Midbrain (tissue), 1 donor: ENCODE measurements at regions not wholly inside any gene's neighbourhood (a gene's known extent, or its start where the extent isn't known, plus 50 kb on each side); places are given as distances from the start of the nearest gene placed in this dataset.

ENCODE experiments used
- DNase-seq: peaks from one replicate; lab custom pipeline; 2025; lab: John Stamatoyannopoulos, UW

- DNase-seq = no peak
Measured at GRCh38 chr3:165455793-165456192, 259.6 kb upstream of the SLITRK3 start.

DNA sequence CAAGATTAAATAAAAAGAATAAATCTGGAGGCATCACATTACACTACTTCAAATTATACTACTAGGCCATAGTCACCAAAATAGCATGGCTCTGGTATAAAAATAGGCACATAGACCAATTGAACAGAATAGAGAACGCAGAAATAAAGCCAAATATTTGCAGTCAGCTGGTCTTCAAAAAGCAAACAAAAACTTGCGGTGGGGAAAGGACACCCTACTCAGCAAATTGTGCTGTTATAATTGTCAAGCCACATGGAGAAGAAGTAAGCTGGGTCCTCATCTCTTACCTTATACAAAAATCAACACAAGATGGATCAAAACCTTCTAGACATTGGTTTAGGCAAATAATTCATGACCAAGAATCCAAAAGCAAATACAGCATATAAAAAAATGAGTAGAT, 259.2 kb upstream of the SLITRK3 start:
- DNase-seq = no peak

GRCh38 chr3:165451371-165452070, 255.3 kb upstream of the SLITRK3 start:
- DNase-seq = no peak

GRCh38 chr3:165446555-165446954, 250.4 kb upstream of the SLITRK3 start:
- DNase-seq = no peak

GRCh38 chr3:165444745-165445144, 248.6 kb upstream of the SLITRK3 start:
- no peak for DNase-seq

- no peak for DNase-seq
Measured at GRCh38 chr3:165443664-165444063, 247.5 kb upstream of the SLITRK3 start.

DNA sequence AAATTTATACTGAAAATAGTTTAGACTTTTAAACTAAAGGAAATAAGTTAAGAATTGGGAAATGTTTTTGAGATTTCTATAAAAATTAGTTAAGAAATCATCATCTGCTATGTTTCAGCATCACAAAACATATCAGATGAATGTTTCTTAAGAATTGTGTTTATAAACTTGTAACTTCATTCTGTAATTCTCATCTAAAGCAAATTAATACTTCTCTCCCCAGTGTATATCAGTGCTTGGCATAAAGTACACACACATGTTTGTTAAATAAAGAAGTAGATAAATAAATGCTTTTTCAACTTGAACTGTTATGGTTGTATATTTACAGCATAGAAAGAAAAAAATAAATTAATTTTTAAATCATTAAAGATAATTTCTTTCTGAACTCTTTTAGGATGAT, 245.9 kb upstream of the SLITRK3 start:
- DNase-seq = no peak

DNA sequence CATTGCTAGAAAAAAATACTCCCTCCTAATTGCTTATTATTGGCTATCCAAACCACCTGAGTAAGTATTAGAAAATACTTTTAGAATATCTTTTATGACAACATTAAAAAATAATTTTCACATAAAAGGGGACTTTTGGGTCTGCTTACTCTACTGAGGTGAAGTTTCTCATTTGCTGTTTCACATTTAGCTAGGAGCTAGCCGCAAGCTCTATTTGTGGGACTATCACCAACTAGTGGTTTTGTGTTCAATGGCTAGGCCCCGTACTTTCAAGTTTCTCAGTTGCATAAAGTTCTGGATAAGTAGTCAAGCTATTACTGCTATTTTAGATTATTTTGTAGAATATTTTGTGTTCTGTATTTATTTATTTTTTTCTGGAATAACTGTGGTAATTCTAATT, 244.2 kb upstream of the SLITRK3 start:
- DNase-seq = no peak

- DNase-seq = no peak
Measured at GRCh38 chr3:165439765-165440164, 243.6 kb upstream of the SLITRK3 start.

DNA sequence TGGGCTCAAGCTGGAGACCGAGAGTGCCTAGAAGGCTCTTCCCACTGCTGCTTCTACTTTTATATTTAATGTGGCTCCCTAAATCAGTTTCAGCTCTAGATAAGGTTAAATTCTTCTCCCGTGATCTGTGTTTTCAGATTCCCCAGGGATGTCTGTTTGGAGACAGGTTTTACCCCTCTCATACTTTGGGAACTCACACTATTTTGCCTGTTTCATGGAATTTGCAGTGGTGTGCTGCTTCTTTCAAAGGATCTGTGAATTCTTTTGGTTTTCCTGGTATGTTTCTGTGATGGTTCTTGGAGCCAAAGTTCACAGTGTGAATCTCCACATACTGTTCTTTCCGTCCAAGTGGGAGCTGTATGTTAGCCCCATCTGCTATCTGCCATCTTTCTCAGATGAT, 238.3 kb upstream of the SLITRK3 start:
- DNase-seq = no peak

- DNase-seq = no peak
Measured at GRCh38 chr3:165406425-165406824, 210.2 kb upstream of the SLITRK3 start.

GRCh38 chr3:165404357-165405027, 208.3 kb upstream of the SLITRK3 start:
- DNase-seq = no peak

DNA sequence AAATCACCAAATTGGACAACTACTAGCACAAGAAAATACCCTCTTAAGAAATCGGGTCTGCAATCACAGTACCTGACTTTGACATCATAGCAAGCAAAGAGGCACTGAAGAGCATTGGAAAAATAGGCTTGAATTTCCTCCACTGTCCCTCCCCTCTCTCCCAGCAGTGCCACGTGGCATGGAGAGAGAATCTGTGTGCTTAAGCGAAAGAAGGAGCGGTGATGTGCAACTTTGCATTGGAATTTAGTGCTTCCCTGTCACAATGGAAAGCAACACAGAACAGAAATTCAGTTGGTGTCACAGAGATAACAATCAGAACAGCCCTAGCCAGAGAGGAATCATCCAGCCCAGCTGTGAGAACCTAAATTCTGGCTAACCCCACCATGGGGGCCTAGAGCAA, 207.5 kb upstream of the SLITRK3 start:
- no peak for DNase-seq

DNA sequence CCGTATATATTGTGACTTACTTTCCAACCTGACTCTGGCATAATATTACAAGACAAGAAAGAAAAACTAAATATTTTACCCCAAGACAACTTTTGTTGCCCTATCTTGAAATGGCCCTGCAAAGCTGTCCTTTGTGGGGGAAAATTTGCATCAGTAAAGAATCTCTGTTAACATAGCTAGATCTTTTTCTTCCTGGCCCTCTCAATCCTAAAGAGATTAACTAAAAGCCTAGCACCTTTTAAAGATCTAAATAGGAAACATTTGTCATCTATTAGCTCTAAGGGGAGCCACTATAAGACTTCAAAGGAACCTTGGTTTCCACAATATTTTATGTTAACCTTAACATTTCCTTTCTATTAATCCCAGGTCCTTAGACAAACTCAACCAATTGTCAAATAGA, 199.0 kb upstream of the SLITRK3 start:
- no peak for DNase-seq

- DNase-seq = no peak
Measured at GRCh38 chr3:165393461-165393860, 197.3 kb upstream of the SLITRK3 start.

DNA sequence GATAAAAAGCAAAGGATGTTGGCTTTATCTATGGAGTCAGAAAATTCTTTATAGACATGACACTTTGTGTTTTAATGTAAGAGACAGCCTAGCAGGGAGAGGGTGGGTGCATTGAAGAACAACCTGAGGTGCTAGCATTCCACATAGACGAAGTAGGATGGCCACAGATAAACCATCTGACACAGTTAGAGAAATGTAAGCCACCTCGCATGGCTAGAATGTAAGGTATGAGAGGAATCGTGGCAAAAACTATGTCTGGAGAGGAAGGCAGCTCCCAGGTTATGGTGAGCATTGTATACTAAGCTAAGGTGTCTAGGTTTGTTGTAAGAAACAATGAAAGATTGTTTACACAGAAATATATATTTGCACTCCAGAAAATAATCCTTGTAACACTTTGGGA, 194.0 kb upstream of the SLITRK3 start:
- no peak for DNase-seq

GRCh38 chr3:165389653-165390052, 193.5 kb upstream of the SLITRK3 start:
- DNase-seq = no peak

DNA sequence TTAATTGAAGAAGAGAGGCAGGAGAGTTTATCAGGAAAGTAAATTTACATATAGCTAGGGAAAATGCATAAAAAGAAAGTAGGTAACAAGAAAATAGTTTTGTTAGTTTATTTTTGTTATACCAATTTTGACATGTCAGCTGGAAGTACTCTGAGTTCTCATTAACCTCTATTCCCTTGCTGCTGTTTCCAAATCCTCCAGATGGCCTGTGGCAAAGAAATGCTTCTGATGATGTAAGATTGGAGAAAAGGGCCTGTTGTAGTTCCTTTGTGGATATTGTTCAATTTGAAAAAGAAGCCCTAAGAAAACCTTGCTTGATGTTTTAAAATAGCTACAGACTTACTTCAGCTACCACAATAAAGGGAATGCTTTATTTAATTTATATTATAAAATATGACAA, 192.9 kb upstream of the SLITRK3 start:
- peak; percentile 14 for DNase-seq

DNA sequence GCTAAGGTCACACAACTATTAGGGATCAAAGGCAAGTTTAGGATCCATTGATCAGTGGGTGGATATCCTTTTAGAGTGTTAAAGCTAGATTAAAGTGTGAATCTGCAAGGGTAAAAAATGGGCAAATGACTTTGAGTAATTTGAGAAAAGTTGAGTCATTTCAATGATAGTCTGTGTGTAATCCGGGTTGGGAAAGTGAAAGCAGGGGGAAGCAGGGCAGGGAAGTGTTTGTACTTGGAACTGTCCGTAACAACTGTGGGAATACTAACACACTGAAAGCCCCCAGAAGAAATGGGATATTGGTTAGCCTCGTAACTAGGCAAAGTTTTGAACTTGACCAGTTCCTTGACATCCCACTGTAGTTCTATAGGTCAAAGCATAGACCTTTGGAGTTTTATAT, 187.2 kb upstream of the SLITRK3 start:
- no peak for DNase-seq

GRCh38 chr3:165382672-165383071, 186.5 kb upstream of the SLITRK3 start:
- no peak for DNase-seq

DNA sequence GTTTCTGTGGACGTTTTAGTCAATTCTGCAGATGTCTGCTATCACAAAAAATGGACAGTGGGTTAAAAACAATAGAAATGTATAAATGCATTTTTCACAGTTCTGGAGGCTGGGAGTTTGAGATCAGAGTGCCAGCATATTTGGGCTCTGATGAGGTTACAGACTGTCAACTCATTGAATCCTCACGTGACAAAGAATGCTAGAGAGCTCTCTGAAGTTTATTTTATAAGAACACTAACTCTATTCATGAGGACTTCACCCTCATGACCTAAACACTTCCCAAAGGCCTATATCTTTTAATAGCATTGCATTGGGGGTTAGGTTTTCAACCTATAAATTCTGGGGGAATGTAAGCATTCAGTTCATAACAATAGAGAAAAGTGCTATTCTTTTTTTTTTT, 182.6 kb upstream of the SLITRK3 start:
- no peak for DNase-seq

DNA sequence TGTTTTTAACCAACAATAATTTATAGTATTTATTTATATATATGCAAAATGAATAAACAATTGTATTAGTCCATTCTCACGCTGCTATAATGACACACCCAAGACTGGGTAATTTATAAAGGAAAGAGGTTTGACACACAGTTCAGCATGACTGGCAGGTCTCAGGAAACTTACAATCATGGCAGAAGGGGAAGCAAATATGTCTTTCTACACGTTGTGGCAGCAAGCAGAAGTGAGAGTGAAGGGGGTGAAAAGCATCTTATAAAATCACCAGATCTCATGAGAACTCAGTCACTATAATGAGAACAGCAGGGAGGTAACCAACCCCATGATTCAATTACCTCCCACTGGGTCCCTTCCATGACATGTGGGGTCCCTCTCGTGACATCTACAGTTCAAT, 162.8 kb upstream of the SLITRK3 start:
- no peak for DNase-seq

DNA sequence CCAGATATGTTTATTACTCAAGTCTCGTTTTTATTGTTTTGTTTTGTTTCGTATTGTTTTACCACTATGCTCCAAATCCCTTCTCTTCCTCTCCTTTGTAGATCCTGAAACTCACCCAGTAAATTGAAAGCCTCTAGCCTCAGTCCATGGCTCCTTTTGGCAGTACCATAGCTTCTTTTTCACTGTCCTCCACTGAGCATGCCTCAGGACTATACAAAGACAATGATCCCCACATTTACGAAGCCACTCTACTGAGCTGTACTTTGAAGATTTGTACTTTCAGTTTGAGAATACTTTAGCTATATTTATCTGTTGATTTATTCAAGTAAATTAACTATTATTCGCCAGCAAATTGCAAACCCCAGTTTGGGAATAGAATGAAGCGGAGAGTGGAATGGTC, 159.1 kb upstream of the SLITRK3 start:
- no peak for DNase-seq

- no peak for DNase-seq
Measured at GRCh38 chr3:165347526-165347925, 151.3 kb upstream of the SLITRK3 start.
